H9 (cell line): ENCODE measurements at regions not wholly inside any gene's neighbourhood (a gene's known extent, or its start where the extent isn't known, plus 50 kb on each side); places are given as distances from the start of the nearest gene placed in this dataset.

ENCODE experiments used
- DNase-seq: peaks from one replicate; pipeline ENCODE4 v3.0.0-alpha.2; 2017
- H2AFZ ChIP-seq: one replicate; pipeline ENCODE4 v1.6.1; 2013; ENCODE audit warnings: mild to moderate bottlenecking, low read length, control low read depth, moderate library complexity
- H2AK5ac ChIP-seq: 2 replicates; pipeline ENCODE4 v1.6.1; 2013; ENCODE audit warnings: low read length, control low read depth, mixed read lengths; ENCODE audit not compliant: insufficient read length
- H2BK120ac ChIP-seq: one replicate; pipeline ENCODE4 v1.6.1; 2013; ENCODE audit warnings: low read depth, mild to moderate bottlenecking, low read length, control low read depth, inconsistent platforms; ENCODE audit not compliant: poor library complexity, severe bottlenecking
- H2BK12ac ChIP-seq: 2 replicates; pipeline ENCODE4 v1.6.1; 2013; ENCODE audit warnings: low read length, control low read depth, mixed read lengths, low read depth; ENCODE audit not compliant: insufficient read length
- H2BK15ac ChIP-seq: 2 replicates; pipeline ENCODE4 v1.6.1; 2013; ENCODE audit warnings: low read depth, low read length, control low read depth
- H2BK20ac ChIP-seq: one replicate; pipeline ENCODE4 v1.6.1; 2013; ENCODE audit warnings: low read depth, mild to moderate bottlenecking, low read length, control low read depth, inconsistent platforms; ENCODE audit not compliant: poor library complexity, severe bottlenecking
- H2BK5ac ChIP-seq: 2 replicates; pipeline ENCODE4 v1.6.1; 2013; ENCODE audit warnings: low read length, control low read depth, mixed read lengths; ENCODE audit not compliant: insufficient read length
- H3K14ac ChIP-seq: 2 replicates; pipeline ENCODE4 v1.6.1; 2013; ENCODE audit warnings: low read length, control low read depth; ENCODE audit not compliant: insufficient read depth
- H3K18ac ChIP-seq: 2 replicates; pipeline ENCODE4 v1.6.1; 2013; ENCODE audit warnings: low read depth, mild to moderate bottlenecking, mixed read lengths, low read length, control low read depth; ENCODE audit not compliant: insufficient read length
- H3K23ac ChIP-seq: 2 replicates; pipeline ENCODE4 v1.6.1; 2013; ENCODE audit warnings: low read length, control low read depth, mixed read lengths, low read depth; ENCODE audit not compliant: insufficient read length
- H3K23me2 ChIP-seq: 2 replicates; pipeline ENCODE4 v1.6.1; 2013; ENCODE audit warnings: low read depth, mild to moderate bottlenecking, mixed read lengths, low read length, control low read depth; ENCODE audit not compliant: insufficient read length, poor library complexity, severe bottlenecking
- H3K27ac ChIP-seq: 2 replicates; pipeline ENCODE4 v1.5.1; 2013; ENCODE audit warnings: low read length, control low read depth, mixed read lengths, low read depth; ENCODE audit not compliant: insufficient read length
- H3K27me3 ChIP-seq: 2 replicates; pipeline ENCODE4 v1.6.1; 2013; ENCODE audit warnings: low read length, control low read depth, inconsistent platforms; ENCODE audit not compliant: insufficient read depth
- H3K4ac ChIP-seq: 2 replicates; pipeline ENCODE4 v1.6.1; 2013; ENCODE audit warnings: low read depth, mild to moderate bottlenecking, control low read depth, inconsistent platforms, low read length, moderate library complexity
- H3K4me1 ChIP-seq: 2 replicates; pipeline ENCODE4 v1.6.1; 2013; ENCODE audit warnings: low read length, control low read depth, inconsistent platforms; ENCODE audit not compliant: insufficient read depth
- H3K4me2 ChIP-seq: 2 replicates; pipeline ENCODE4 v1.6.1; 2013; ENCODE audit warnings: low read length, control low read depth, mixed read lengths; ENCODE audit not compliant: insufficient read length, insufficient read depth
- H3K56ac ChIP-seq: 2 replicates; pipeline ENCODE4 v1.6.1; 2013; ENCODE audit warnings: low read depth, mild to moderate bottlenecking, mixed read lengths, low read length, control low read depth; ENCODE audit not compliant: insufficient read length
- H3K79me1 ChIP-seq: 2 replicates; pipeline ENCODE4 v1.6.1; 2013; ENCODE audit warnings: low read depth, mild to moderate bottlenecking, moderate library complexity, low read length, control low read depth, inconsistent platforms; ENCODE audit not compliant: insufficient read depth, poor library complexity, severe bottlenecking
- H3K79me2 ChIP-seq: 2 replicates; pipeline ENCODE4 v1.6.1; 2013; ENCODE audit warnings: low read length, control low read depth, inconsistent platforms; ENCODE audit not compliant: insufficient read depth
- H3K9ac ChIP-seq: 2 replicates; pipeline ENCODE4 v1.6.1; 2013; ENCODE audit warnings: low read length, control low read depth, mixed read lengths; ENCODE audit not compliant: insufficient read length; ENCODE audit errors: extremely low read depth
- H3K9me3 ChIP-seq: one replicate; pipeline ENCODE4 v1.6.1; 2013; ENCODE audit warnings: low read depth, low read length, inconsistent platforms; ENCODE audit not compliant: control insufficient read depth
- H3T11ph ChIP-seq: one replicate; pipeline ENCODE4 v1.6.1; 2013; ENCODE audit warnings: mild to moderate bottlenecking, low read length, control low read depth, inconsistent platforms
- H4K20me1 ChIP-seq: one replicate; pipeline ENCODE4 v1.6.1; 2013; ENCODE audit not compliant: control insufficient read depth, insufficient read length, insufficient read depth
- H4K5ac ChIP-seq: 2 replicates; pipeline ENCODE4 v1.6.1; 2013; ENCODE audit warnings: low read depth, mild to moderate bottlenecking, mixed read lengths, low read length, control low read depth; ENCODE audit not compliant: insufficient read length
- H4K8ac ChIP-seq: replicated peaks from 2 replicates; pipeline ENCODE4 v1.6.1; 2013; ENCODE audit warnings: low read length, control low read depth, mixed read lengths, low read depth; ENCODE audit not compliant: insufficient read length
- H4K91ac ChIP-seq: 2 replicates; pipeline ENCODE4 v1.6.1; 2013; ENCODE audit warnings: low read depth, mild to moderate bottlenecking, moderate library complexity, mixed read lengths, low read length, control low read depth; ENCODE audit not compliant: insufficient read length
- H3K27ac Mint-ChIP-seq, 3 experiments: 2 replicates in 2 of 3; 3 replicates in 1 of 3; pipeline ENCODE4 v1.8.0; 2020 to 2021; ENCODE audit warnings: mixed read lengths in 3 of 3, mild to moderate bottlenecking in 1 of 3, moderate library complexity in 1 of 3
- H3K27me3 Mint-ChIP-seq: 2 replicates; pipeline ENCODE4 v1.8.0; 2021; ENCODE audit warnings: low read depth, mild to moderate bottlenecking, moderate library complexity, mixed read lengths
- H3K36me3 Mint-ChIP-seq, 3 experiments: 2 replicates in 2 of 3; 3 replicates in 1 of 3; pipeline ENCODE4 v1.8.0; 2020 to 2021; ENCODE audit warnings: low read depth in 3 of 3, mixed read lengths in 3 of 3; ENCODE audit not compliant: insufficient read depth in 1 of 3
- H3K4me1 Mint-ChIP-seq, 2 experiments: 2 replicates each; pipeline ENCODE4 v1.8.0; 2020; ENCODE audit warnings: mixed read lengths in 2 of 2
- H3K4me3 Mint-ChIP-seq, 2 experiments: 2 replicates in 1 of 2; 3 replicates in 1 of 2; pipeline ENCODE4 v1.8.0; 2020 to 2021; ENCODE audit warnings: mild to moderate bottlenecking in 2 of 2, mixed read lengths in 2 of 2, moderate library complexity in 1 of 2
- H3K9me3 Mint-ChIP-seq, 2 experiments: 2 replicates in 1 of 2; 3 replicates in 1 of 2; pipeline ENCODE4 v1.8.0; 2020; ENCODE audit warnings: mild to moderate bottlenecking in 2 of 2, mixed read lengths in 2 of 2, moderate library complexity in 1 of 2
- WGBS: extraction: QIAGEN DNeasy Blood & Tissue Kit; methylation state at CpG from one replicate; pipeline ENCODE4 v1.1.7; 2013; ENCODE audit warnings: missing lambda C conversion rate, low lambda C conversion rate, mixed read lengths; ENCODE audit not compliant: insufficient read length; ENCODE audit errors: extremely low coverage; 5-methylcytosine and 5-hydroxymethylcytosine counted together
- TF ChIP-seq, protein P1 (sequence below): fragments of 200-600 bp; sonication (generic); conservative IDR thresholded peaks from 3 replicates; pipeline ENCODE4 v1.8.0; 2021; ENCODE audit warnings: antibody characterized with exemption, mild to moderate bottlenecking

DNA sequence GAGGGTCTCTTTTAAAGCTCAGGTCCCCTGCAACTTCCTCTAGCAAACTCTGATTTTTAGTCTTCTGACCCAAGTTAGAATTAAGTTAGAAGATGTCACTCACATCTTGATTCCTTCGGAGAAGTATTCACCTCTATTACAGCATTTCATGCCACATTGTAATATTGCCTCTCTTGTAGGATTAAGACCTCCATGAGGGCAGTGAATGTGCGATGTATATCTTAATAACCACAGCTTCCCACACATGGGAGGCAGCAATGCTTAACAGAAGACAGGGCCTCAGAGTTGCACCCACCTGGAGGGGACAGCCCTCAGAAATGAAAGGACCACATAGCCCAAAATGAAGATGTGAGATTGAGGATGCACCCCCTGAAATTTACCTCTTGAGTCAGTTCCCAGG is 270.3 kb downstream of the HTR7 start:
- H4K20me1 ChIP-seq = no peaks in the 10 kb centered on the region
- H3K4me3 Mint-ChIP-seq = no peak overlapping the region
- no peaks in the 10 kb centered on the region for H3K4me1 ChIP-seq
- no peak overlapping the region for H3K14ac ChIP-seq
- no peaks in the 10 kb centered on the region for H3K79me2 ChIP-seq
- no peak overlapping the region for H3K56ac ChIP-seq
- H3K36me3 Mint-ChIP-seq = no peaks in the 10 kb centered on the region
- TF ChIP-seq, protein P1, sequence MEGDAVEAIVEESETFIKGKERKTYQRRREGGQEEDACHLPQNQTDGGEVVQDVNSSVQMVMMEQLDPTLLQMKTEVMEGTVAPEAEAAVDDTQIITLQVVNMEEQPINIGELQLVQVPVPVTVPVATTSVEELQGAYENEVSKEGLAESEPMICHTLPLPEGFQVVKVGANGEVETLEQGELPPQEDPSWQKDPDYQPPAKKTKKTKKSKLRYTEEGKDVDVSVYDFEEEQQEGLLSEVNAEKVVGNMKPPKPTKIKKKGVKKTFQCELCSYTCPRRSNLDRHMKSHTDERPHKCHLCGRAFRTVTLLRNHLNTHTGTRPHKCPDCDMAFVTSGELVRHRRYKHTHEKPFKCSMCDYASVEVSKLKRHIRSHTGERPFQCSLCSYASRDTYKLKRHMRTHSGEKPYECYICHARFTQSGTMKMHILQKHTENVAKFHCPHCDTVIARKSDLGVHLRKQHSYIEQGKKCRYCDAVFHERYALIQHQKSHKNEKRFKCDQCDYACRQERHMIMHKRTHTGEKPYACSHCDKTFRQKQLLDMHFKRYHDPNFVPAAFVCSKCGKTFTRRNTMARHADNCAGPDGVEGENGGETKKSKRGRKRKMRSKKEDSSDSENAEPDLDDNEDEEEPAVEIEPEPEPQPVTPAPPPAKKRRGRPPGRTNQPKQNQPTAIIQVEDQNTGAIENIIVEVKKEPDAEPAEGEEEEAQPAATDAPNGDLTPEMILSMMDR = no peak
- H2BK20ac ChIP-seq = no peak overlapping the region
- DNase-seq = no peak
- no peak overlapping the region for H3K18ac ChIP-seq
- H2BK5ac ChIP-seq = no peak overlapping the region
- no peaks in the 10 kb centered on the region for H3K27me3 Mint-ChIP-seq
- no peak overlapping the region for H2AK5ac ChIP-seq
- no peak overlapping the region for H3K9ac ChIP-seq
- no peaks in the 10 kb centered on the region for H3K9me3 ChIP-seq
- no peak overlapping the region for H4K91ac ChIP-seq
- H3K23me2 ChIP-seq = no peaks in the 10 kb centered on the region
- no peaks in the 10 kb centered on the region for H3K79me1 ChIP-seq
- H3K27ac ChIP-seq = no peak overlapping the region
- H3T11ph ChIP-seq = no peak overlapping the region
- H3K4me1 Mint-ChIP-seq = peaks cover 15 to 16% of the 10 kb centered on the region in 2 experiments
- H3K23ac ChIP-seq = no peak overlapping the region
- peaks cover 0 to 3% of the 10 kb centered on the region in 2 experiments; a peak in 1 of 5 replicates for H3K9me3 Mint-ChIP-seq
- no CpG with 5 or more reads among the region's 2 CpGs for WGBS
- H3K27ac Mint-ChIP-seq = no peak overlapping the region; a peak in 1 of 7 replicates
- H2BK120ac ChIP-seq = no peak overlapping the region
- H4K8ac ChIP-seq = no peak overlapping the region
- H4K5ac ChIP-seq = no peak overlapping the region
- no peak overlapping the region for H2AFZ ChIP-seq
- H2BK12ac ChIP-seq = no peak overlapping the region
- no peaks in the 10 kb centered on the region for H3K27me3 ChIP-seq
- no peak overlapping the region for H2BK15ac ChIP-seq
- no peak overlapping the region for H3K4ac ChIP-seq
- no peak overlapping the region for H3K4me2 ChIP-seq
